Globus pallidus (tissue), 1 donor: ENCODE measurements at regions not wholly inside any gene's neighbourhood (a gene's known extent, or its start where the extent isn't known, plus 50 kb on each side); places are given as distances from the start of the nearest gene placed in this dataset.

Experiments used
- DNase-seq: peaks from one replicate; pipeline ENCODE4 v3.0.0-alpha.2; 2015; ENCODE audit warnings: low spot score

- DNase-seq = no peak
These were observed 111.6 kb upstream of the PDE4B start for GRCh38 chr1:65681096-65681495.

GRCh38 chr1:65687428-65688214 lies 105.1 kb upstream of the PDE4B start:
- peak; percentile 85 for DNase-seq

DNA sequence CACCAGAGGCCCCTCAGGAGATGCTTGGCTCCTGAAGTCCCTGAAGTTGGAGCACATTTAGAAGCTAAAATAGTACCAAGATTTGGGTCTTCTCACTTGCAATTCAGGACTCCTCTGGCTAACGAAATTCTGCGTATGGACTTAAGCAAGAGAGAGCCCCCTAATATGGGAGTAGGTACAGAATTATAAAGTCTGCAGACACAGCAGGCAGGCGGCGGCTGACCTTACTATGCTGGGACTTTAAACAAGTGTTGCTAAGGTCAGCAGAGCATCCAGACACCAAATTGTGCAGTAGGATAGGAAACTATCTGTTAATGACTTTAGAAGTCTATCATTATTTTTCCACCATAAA lies 104.5 kb upstream of the PDE4B start:
- no peak for DNase-seq

- no peak for DNase-seq
These were observed 103.8 kb upstream of the PDE4B start for GRCh38 chr1:65688848-65689247.

DNA sequence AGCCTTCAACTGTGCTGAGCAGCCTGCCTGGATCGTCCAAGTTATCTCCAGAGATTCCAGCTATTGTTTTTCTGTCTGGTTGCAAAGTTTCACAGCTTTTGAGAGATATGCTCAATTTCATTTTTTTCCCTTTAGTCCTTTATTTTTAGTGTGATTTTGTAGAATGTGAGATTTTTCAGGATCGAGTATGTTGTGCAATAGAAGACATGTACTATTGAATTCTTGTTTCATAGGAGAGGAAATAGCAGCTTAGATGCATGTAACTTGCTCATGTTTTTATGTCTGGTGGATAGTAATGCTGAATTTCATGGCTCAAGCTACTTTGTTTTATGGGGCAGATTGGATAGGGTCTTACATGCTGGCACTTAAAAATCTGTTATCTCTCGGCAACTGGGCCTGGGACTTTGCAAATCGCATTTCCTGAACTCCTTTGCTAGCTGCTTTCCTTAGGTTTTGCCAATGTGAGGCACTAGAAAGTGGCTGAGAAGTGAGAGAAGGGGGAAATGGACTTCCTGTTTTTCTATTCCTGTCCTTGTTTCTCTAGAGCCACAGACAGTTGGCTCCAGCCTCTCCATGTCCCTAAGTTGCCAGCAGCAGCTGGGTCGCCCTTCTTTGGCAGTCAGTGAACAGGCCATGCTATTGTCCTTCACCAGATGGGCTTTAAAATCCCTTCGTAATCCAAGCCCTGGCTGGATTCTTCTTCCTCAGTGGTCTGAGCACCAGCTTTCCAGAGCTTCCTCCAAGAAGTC lies 101.4 kb upstream of the PDE4B start:
- DNase-seq = peak; percentile 89

DNA sequence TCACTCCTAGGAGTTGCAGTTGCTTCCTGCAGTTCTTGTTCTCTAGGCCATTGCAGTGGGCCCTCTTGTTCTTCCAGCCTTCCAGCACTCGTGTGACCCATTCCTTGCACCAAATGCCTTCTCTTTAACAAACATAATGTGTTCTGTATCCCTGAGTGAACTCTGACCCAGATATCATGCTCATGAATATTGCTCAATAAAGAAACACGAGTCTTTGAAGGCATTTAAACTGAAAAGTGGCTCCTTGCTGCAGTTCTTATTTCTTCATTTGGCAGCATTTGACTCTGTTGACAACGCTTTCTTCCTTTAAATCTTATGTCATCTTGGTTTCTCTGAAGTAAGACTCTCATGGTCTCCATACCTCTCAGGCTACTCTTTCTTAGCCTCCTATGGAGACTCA lies 100.7 kb upstream of the PDE4B start:
- DNase-seq = no peak

GRCh38 chr1:65694126-65694525 lies 98.6 kb upstream of the PDE4B start:
- no peak for DNase-seq

GRCh38 chr1:65694933-65695332 lies 97.8 kb upstream of the PDE4B start:
- DNase-seq = no peak

DNA sequence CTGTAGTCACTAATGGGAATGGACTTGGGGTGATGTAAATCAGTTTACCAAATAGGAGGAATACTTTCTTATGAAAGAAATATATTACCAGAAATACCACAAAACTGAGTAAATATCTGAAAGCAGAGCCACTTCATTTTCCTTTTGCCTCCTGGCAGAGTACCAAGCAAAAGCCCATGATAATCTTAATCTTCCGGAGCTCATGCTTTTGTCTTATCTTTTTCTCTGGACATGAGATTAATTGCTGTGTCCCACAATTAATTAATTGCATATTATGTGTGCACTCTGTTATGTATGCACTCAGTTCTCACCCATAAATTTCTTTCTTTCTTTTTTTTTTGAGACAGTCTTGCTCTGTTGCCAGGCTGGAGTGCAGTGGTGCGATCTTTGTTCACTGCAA lies 94.1 kb upstream of the PDE4B start:
- no peak for DNase-seq

DNA sequence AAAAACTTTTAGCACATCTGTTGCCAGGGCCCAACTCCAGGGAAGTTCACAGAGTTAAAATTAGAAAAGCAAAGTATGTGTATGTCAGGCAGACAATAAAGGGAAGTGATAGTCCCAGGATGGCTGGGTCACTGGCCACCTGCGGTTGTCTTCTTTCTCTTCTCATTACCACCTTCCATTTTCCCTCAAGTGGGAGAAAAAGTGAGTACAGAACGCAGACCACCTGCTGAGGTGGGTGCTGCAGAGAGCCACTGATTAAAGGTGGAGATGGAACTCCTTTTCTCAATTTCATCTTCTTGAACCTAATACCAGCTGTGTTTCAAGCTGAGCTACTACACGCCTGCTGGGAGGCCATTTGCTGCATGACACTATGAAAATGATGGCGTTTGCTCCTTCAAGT lies 88.8 kb upstream of the PDE4B start:
- DNase-seq = no peak

DNA sequence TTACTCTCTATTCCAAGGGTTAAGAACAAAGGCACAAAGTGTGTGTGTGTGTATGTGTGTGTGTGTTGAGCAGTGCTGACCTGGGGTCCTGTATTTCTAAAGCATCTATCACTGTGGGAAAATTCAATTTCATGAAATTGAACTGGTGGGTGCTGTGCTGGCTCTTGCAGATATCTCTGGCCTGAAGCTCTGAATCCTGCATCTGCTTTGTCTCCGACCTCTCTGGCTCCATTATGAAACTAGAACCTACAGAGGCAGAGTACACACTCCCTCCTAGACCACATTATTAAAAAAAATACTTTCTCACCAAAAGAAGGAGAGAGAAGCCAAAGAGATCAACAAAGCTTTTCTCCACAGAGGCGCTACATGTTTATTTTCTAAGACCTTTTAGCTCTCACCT lies 88.4 kb upstream of the PDE4B start:
- DNase-seq = no peak

GRCh38 chr1:65717815-65718454 lies 74.8 kb upstream of the PDE4B start:
- no peak for DNase-seq

- DNase-seq = no peak
These were observed 73.3 kb upstream of the PDE4B start for GRCh38 chr1:65719391-65719790.

GRCh38 chr1:65722461-65722860 lies 70.2 kb upstream of the PDE4B start:
- DNase-seq = no peak

- no peak for DNase-seq
These were observed 68.5 kb upstream of the PDE4B start for GRCh38 chr1:65724151-65724550.

GRCh38 chr1:65725064-65725463 lies 67.6 kb upstream of the PDE4B start:
- no peak for DNase-seq

DNA sequence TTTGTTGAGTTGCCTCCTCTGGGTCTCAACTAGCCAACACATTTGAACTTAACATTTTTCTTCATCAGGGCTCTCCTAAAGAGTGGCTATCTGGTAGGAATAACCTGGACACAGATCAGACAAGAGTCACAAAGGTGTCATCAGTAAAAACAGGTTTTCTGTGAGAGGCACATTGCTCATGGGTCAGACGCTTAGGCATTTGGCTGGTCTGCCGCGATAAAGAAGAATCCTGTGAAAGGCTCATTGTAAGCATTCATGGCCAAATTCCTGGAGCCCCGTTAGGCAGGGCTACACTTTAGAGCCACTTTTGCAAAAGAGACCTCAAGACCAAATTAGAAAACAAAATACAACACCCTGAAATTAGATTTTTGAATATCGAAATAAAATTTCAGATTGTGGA lies 64.2 kb upstream of the PDE4B start:
- no peak for DNase-seq

- DNase-seq = no peak
These were observed 63.4 kb upstream of the PDE4B start for GRCh38 chr1:65729259-65729658.

DNA sequence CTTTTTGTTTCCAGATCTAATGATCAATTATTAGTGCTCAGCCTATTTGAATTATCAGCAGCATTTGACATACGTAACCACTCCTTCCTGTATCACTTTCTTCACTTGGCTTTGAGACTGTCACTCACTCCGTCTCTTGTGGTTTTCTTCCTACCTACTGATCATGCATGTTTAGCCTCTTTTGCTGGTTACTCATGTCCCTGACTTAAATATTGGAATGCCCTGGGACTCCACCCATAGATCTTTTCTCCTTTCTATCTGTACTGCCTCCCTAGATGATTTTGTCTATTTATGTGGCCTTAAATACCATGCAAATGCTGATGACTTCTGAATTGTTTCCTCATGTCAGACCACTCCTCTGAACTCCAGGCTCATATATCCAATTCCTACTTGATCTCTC lies 57.7 kb upstream of the PDE4B start:
- no peak for DNase-seq

DNA sequence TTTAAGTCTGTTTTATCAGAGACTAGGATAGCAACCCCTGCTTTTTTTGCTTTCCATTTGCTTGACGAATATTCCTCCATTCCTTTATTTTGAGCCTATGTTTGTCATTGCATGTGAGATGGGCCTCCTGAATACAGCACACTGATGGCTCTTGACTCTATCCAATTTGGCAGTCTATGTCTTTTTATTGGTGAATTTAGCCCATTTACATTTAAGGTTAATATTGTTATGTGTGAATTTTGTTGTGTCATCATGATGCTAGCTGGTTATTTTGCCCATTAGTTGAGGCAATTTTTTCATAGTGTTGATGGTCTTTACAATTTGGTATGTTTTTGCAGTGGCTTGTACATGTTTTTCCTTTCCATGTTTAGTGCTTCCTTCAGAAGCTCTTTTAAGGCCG lies 50.7 kb upstream of the PDE4B start:
- DNase-seq = no peak
